ENCODE measurements at regions not wholly inside any gene's neighbourhood (a gene's known extent, or its start where the extent isn't known, plus 50 kb on each side); places are given as distances from the start of the nearest gene placed in this dataset.
"Not testable (repeated sequence)": the region's sequence is repeated elsewhere in the genome, so short reads cannot be mapped to it uniquely, and the experiment has no call there.

- TF ChIP-seq, protein P1, sequence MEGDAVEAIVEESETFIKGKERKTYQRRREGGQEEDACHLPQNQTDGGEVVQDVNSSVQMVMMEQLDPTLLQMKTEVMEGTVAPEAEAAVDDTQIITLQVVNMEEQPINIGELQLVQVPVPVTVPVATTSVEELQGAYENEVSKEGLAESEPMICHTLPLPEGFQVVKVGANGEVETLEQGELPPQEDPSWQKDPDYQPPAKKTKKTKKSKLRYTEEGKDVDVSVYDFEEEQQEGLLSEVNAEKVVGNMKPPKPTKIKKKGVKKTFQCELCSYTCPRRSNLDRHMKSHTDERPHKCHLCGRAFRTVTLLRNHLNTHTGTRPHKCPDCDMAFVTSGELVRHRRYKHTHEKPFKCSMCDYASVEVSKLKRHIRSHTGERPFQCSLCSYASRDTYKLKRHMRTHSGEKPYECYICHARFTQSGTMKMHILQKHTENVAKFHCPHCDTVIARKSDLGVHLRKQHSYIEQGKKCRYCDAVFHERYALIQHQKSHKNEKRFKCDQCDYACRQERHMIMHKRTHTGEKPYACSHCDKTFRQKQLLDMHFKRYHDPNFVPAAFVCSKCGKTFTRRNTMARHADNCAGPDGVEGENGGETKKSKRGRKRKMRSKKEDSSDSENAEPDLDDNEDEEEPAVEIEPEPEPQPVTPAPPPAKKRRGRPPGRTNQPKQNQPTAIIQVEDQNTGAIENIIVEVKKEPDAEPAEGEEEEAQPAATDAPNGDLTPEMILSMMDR (IDR thresholded peaks at IDR 0.05) = not testable (repeated sequence)
- not testable (repeated sequence) for TF ChIP-seq POLR2AphosphoS5, POLR2A (IDR thresholded peaks at IDR 0.05)
Observed at GRCh38 chr1:148280831-148281572, 128.9 kb upstream of the NBPF11 start.

Measured in prostate gland (tissue), 2 donors.